Mammary epithelial cell (primary cell): ENCODE measurements at regions not wholly inside any gene's neighbourhood (a gene's known extent, or its start where the extent isn't known, plus 50 kb on each side); places are given as distances from the start of the nearest gene placed in this dataset.

ENCODE experiments used
- EZH2 ChIP-seq: IDR thresholded peaks from 2 replicates; pipeline ENCODE4 v1.6.1; 2012; ENCODE audit warnings: low read length, inconsistent platforms, borderline replicate concordance
- TF ChIP-seq, protein P1 (sequence below), 2 donors: IDR thresholded peaks in 1 of 2; conservative IDR thresholded peaks in 1 of 2; 2 replicates each; pipeline ENCODE4 v1.5.1; 2011 to 2012; ENCODE audit warnings: inconsistent platforms in 2 of 2, low read length in 2 of 2, mild to moderate bottlenecking in 2 of 2, control low read depth in 1 of 2, low read depth in 1 of 2; ENCODE audit not compliant: insufficient read depth in 1 of 2; ENCODE audit errors: extremely low read depth in 1 of 2

DNA sequence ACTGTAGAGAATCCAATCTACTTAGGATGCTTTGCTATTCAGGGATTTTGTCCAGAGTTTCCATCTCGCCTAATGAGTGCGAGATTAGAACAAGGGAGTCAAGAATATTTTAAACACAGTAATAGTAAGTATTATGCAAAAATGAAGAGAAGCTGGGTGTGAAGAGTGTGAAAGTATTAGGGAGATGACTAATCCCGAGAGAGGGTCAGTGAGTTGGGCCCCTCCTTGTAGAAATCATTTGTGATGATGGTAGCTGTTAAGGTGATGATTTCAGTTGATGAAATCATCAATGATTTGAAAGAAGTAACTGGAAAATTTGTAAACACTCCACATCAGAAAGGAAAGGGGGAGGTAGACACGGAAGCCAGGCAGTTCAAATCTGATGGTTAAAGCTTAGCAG is 478.9 kb upstream of the MGAT4C start:
- TF ChIP-seq, protein P1, sequence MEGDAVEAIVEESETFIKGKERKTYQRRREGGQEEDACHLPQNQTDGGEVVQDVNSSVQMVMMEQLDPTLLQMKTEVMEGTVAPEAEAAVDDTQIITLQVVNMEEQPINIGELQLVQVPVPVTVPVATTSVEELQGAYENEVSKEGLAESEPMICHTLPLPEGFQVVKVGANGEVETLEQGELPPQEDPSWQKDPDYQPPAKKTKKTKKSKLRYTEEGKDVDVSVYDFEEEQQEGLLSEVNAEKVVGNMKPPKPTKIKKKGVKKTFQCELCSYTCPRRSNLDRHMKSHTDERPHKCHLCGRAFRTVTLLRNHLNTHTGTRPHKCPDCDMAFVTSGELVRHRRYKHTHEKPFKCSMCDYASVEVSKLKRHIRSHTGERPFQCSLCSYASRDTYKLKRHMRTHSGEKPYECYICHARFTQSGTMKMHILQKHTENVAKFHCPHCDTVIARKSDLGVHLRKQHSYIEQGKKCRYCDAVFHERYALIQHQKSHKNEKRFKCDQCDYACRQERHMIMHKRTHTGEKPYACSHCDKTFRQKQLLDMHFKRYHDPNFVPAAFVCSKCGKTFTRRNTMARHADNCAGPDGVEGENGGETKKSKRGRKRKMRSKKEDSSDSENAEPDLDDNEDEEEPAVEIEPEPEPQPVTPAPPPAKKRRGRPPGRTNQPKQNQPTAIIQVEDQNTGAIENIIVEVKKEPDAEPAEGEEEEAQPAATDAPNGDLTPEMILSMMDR (conservative IDR thresholded peaks at IDR 0.05 in 1 of 2, IDR thresholded peaks at IDR 0.05 in 1 of 2; ENCODE audit: extremely low read depth in 1 of 2, insufficient read depth in 1 of 2, low read depth in 1 of 2, low read length in 2 of 2) = no peak
- no peak for TF ChIP-seq EZH2
